Astrocyte (in vitro differentiated cells and primary cell): ENCODE measurements at regions not wholly inside any gene's neighbourhood (a gene's known extent, or its start where the extent isn't known, plus 50 kb on each side); places are given as distances from the start of the nearest gene placed in this dataset.

Experiments used
- CTCF ChIP-seq: IDR thresholded peaks from 2 replicates; pipeline ENCODE4 v1.5.1; 2011; ENCODE audit warnings: low read depth, mild to moderate bottlenecking, inconsistent platforms, low read length, moderate library complexity; ENCODE audit not compliant: insufficient read depth
- EZH2 ChIP-seq: IDR thresholded peaks from 2 replicates; pipeline ENCODE4 v1.6.1; 2012; ENCODE audit warnings: mild to moderate bottlenecking, low read length, inconsistent platforms; ENCODE audit not compliant: insufficient read depth

DNA sequence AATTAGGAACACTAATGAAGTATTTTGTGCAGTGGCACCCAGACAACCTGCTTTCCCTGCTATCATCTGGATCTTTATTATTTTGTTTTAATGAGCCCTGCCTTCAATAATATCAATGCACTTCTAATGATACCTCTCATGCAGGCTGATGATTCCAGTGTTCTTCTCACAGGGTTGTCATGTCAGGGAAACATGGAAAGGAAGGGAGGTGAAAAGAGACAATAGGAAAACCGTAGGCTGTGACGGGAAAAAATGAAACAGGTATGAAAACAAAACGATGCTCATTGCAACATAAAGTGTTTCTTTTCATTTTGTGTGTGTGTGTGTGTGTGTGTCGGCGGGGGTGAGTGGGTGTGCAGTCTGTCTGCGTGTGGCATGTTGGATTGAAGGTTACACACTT, 102.6 kb upstream of the CTBP2 start:
- TF ChIP-seq CTCF (no peak), EZH2 (no peak)
